DMS79 treated with DMSO at 0.1 percent for 48 hours (cell line): ENCODE measurements at regions not wholly inside any gene's neighbourhood (a gene's known extent, or its start where the extent isn't known, plus 50 kb on each side); places are given as distances from the start of the nearest gene placed in this dataset.
A peak's percentile ranks its signal among the peaks of the same experiment; 100 is the strongest.

ENCODE experiments used
- DNase-seq: peaks from one replicate; lab custom pipeline; 2025; lab: John Stamatoyannopoulos, UW

- no peak for DNase-seq
These were observed 67.5 kb downstream of the TMX1 start for GRCh38 chr14:51307551-51307950.

- DNase-seq = no peak
These were observed 68.8 kb downstream of the TMX1 start for GRCh38 chr14:51308866-51309265.

DNA sequence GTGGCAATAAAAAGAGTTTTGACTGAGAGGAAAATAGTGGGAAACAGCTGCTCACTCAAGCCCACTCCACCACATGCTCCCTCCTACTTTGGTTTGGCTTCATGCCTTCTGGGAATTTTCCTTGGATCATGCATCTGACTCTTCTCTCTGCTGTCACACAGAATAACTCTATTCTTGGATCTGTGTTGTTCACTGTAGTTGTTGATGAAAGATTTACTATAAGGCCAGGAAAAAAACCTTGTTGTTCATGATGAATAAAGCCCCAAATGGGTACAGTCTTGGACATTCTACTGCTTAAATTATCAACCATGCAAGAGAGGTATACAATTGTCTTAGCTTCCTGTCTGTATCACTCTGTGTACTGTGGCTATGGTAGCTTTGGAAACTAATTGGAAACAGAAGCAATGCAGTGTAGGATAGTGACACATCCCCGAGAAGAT lies 70.5 kb downstream of the TMX1 start:
- peak; percentile 99 for DNase-seq

- no peak for DNase-seq
These were observed 74.4 kb downstream of the TMX1 start for GRCh38 chr14:51314321-51315015.

GRCh38 chr14:51317373-51317772 lies 77.3 kb downstream of the TMX1 start:
- no peak for DNase-seq

DNA sequence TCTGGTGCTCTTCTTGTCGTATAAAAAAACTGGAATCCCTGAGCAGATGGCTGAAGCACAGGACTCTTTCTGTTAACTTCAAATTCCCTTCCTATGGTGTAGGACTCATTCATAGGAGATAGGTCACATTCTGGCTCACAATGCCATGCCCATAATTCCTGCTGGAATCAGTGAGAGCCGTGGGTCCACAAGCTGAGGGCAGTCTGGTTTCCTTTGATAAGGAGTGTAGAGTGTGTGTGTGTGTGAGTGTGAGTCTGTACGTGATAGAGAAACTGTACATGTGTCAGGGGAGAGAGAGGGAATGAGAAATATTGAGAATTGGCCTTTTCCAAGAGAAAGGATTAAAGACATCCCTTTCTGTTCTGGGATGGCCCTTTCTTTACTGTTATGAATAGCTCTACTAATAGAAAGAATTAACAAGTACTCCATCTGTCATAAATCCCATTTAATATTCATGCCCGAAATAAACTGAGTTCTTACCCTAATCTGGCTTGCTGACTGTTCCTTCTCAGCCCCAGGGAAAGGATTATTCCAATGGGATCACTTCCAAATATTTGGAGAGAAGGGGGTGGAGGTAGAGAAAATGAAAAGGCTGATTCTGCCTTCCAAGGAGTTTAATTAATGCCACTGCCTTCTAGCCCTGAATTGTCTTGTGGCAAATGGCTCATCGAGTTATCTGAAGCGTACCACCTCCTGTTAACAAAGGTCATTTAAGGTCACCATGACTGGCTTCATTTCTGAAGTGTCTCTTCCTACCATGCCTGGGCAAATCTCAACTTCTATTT lies 79.0 kb downstream of the TMX1 start:
- peak; percentile 76 for DNase-seq

DNA sequence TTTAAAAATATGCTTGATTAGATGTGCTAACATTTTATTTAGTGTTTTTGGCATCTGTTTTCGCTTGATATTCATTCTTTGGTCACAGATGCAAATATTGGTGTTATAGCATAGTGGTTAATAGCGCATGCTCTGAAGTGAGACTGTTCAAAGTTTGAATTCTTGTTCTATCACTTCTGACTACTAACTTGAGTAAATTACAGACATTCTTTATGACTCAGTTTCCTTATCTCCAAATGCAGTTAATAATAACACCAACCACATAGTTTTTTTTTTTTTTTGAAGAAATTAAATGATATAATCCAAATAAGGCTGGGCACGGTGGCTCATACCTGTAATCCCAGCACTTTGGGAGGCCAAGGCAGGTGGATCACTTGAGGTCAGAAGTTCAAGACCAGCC lies 81.0 kb downstream of the TMX1 start:
- no peak for DNase-seq

- no peak for DNase-seq
These were observed 83.4 kb downstream of the TMX1 start for GRCh38 chr14:51323492-51323891.

DNA sequence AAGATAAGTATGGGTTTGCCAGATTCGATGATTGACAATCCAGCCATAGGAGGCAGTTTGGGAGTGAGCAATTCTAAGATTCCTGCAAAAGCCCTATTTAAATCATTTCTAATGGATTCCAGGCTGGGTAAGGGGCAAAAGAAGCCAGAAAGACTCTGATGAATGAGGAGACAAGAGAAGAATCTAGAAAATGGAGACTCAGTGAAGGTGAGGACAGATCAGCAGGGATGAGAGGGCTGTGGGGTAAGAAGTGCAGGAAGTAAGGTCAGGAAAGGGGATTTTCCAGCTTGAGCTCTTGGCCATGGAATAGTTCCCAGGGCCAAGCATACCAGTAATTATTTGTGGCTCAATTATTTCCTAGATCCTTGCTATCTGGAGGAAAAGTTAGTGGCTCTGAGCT lies 87.3 kb downstream of the TMX1 start:
- no peak for DNase-seq

- peak; percentile 89 for DNase-seq
These were observed 88.2 kb downstream of the TMX1 start for GRCh38 chr14:51328064-51328771.

DNA sequence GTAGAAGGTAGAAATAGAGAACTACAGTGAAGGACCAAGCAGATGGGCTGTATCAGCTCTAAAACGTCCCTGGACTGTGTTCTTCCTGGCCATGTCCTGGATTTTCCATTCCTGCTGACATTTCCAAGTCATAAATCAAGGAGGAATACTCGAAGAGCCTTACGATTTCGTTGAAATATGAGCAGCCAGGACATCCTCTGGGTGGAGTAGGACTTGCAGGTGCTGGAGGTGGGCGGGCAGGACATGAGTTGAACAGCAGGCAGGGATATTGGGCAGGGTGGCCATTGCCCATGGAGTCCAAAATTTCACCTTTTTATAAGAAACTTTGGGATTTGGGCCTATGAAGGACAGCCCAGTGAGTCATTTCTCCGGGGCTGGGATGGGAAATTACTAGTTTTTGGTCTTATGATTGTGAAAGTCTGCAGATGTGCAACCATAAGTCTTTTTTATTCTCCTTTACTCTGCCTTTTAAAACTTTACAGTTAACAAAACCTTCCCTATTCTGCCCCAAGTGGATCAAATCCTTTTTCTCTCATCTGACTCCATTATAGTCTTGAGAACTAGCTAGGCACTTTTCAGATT lies 88.8 kb downstream of the TMX1 start:
- DNase-seq = no peak

DNA sequence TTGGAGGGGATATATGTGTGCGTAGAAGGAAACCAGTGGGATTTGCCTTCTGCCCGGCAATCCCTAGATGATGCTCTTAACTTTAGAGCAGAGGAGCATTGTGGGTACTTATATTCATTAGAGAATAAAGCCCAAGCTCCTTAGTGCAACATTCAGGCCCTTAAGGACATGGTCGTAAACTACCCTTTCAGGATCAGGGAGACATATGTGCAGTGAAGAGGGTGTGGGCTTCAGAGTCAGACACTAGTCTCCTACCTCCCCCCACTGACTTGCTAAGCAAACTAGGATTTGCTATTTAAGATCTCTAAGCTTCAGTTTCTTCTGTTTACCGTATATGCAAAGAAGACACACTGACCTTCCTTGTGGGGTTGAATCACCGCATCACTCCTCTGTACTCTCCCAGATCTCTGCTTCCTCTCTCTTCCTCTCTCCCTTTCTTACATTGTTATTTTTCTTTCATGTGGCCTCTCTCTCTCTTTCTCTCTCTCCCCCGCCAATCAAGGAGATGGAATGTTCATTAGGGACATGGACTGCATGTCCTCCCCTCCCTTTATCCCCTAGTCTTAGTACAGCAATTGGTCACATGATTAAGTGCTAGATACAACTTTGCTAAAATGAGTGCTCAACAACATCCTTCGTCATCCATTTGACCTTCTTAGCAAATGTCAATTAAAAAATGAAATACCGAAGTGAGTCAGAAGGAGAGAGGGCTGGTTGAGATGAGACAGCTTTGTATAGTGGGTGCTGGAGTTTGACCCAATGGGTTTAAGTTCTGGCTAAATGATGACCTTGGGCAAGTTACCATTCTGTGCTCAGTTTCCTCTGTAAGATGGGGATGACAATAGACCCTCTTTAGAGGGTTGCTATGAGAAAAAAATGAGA lies 91.7 kb downstream of the TMX1 start:
- no peak for DNase-seq

DNA sequence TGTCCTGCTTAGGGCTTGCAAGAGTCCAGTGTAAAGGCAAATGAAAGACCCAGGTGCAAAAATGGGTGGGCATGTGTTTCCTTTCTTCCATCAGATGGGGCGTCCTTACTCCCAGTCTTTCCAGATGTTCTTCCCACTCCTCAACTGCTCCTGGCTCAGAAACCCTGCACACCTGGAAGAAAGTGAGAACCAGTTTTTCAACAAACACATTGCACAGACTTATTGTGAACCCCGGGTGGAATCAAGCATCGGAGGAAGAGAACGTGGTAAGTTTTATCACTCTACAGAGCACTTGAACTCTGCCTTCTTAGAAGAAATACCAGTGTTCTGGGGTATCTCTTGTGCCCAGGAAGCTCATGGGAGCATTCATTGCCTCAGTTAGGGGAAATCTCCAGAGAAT lies 93.3 kb downstream of the TMX1 start:
- no peak for DNase-seq

- DNase-seq = no peak
These were observed 94.0 kb downstream of the TMX1 start for GRCh38 chr14:51333901-51334521.

- DNase-seq = no peak
These were observed 94.5 kb downstream of the TMX1 start for GRCh38 chr14:51334566-51334965.

- DNase-seq = no peak
These were observed 95.5 kb downstream of the TMX1 start for GRCh38 chr14:51335531-51335930.

GRCh38 chr14:51335961-51336723 lies 96.1 kb downstream of the TMX1 start:
- no peak for DNase-seq

- DNase-seq = no peak
These were observed 96.7 kb downstream of the TMX1 start for GRCh38 chr14:51336734-51337133.

DNA sequence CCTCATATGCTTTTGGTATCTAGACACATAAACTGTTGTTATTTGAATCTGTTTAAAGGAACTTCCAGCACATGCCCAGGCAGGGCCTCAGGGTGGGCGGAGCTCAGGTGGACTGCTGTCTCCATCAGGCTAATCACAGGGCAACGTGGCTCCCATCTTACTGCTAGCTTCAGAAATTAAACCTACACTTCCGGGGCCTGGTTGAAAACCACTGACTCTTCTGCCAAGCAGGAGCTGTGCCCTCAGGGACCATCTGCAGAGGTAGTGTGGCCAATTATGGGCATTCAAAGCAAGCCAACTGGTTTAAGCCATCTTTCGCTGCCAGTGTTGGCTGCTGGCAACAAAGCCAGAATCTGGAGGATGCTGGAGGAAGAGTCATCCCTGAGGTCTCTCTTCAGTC lies 97.5 kb downstream of the TMX1 start:
- no peak for DNase-seq

DNA sequence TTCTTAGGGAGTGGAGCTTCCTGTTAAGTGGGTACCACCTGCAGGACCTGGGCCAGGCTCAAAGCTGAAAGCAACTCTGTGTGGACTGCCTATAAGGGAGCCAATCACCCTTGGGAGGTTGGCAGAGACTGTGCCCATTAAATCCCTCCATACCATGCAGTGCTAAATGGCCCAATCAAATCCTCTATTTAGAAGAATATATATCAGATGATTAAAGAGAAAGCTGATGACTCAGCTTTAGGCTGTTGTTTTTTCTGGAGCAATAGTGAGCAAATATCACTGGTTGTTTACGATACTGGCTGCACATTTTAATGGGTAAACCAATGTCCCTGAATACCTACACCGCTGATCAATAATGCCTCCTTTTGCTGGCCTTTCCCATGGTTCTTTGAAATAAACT lies 101.3 kb downstream of the TMX1 start:
- no peak for DNase-seq
